Naive thymus-derived CD4-positive, alpha-beta T cell (primary cell): ENCODE measurements at regions not wholly inside any gene's neighbourhood (a gene's known extent, or its start where the extent isn't known, plus 50 kb on each side); places are given as distances from the start of the nearest gene placed in this dataset.

Experiments
- ATAC-seq: fragments of 150-1000 bp; cut with Tn5 transposase; 2 replicates; pipeline ENCODE4 v1.10.0; 2021; ENCODE audit warnings: mild to moderate bottlenecking, moderate library complexity
- CTCF ChIA-PET: fragments of 350-600 bp; sonication (Branson Sonifier 250); formaldehyde crosslinking; loops from one replicate; lab custom pipeline; 2021; ENCODE audit warnings: antibody characterized with exemption; lab: Charles Lee
- POLR2A ChIA-PET: fragments of 350-600 bp; sonication (Branson Sonifier 250); formaldehyde crosslinking; loops from one replicate; lab custom pipeline; 2021; ENCODE audit warnings: antibody characterized with exemption, inconsistent platforms; lab: Charles Lee
- DNase-seq, 9 donors: peaks; one replicate each; pipeline versions ENCODE4 v3.0.0 to v3.0.0-alpha.2; 2020 to 2022; ENCODE audit warnings: mixed read lengths in 1 of 9
- H3K27ac ChIP-seq: one replicate; pipeline ENCODE4 v1.7.0; 2013; ENCODE audit warnings: mild to moderate bottlenecking, low read depth, low read length, moderate library complexity
- H3K27me3 ChIP-seq, 2 donors: one replicate each; pipeline ENCODE4 v1.7.0; 2013; ENCODE audit warnings: low read length in 2 of 2, mild to moderate bottlenecking in 2 of 2, moderate library complexity in 2 of 2; ENCODE audit not compliant: control insufficient read depth in 2 of 2, insufficient read depth in 2 of 2
- H3K36me3 ChIP-seq, 3 experiments: 1 replicate in 2 of 3; 2 replicates in 1 of 3; pipeline ENCODE4 v1.7.0; 2013; ENCODE audit warnings: low read length in 3 of 3, mild to moderate bottlenecking in 3 of 3, moderate library complexity in 1 of 3; ENCODE audit not compliant: insufficient read depth in 3 of 3, control insufficient read depth in 2 of 3
- H3K4me1 ChIP-seq, 2 donors: one replicate each; pipeline ENCODE4 v1.7.0; 2013; ENCODE audit warnings: low read length in 2 of 2, mild to moderate bottlenecking in 2 of 2, moderate library complexity in 1 of 2; ENCODE audit not compliant: control insufficient read depth in 2 of 2, insufficient read depth in 2 of 2
- H3K4me3 ChIP-seq: 2 replicates; pipeline ENCODE4 v1.7.0; 2013; ENCODE audit warnings: mild to moderate bottlenecking, low read length
- H3K9me3 ChIP-seq, 3 experiments: 1 replicate in 2 of 3; 2 replicates in 1 of 3; pipeline ENCODE4 v1.7.0; 2013; ENCODE audit warnings: low read length in 3 of 3; ENCODE audit not compliant: control insufficient read depth in 2 of 3
- H3K27ac Mint-ChIP-seq, 9 donors: one replicate each; pipeline ENCODE4 v1.8.0; 2020 to 2022; ENCODE audit warnings: mixed read lengths in 9 of 9, mild to moderate bottlenecking in 8 of 9, moderate library complexity in 5 of 9, inconsistent platforms in 2 of 9
- H3K27me3 Mint-ChIP-seq, 5 donors: one replicate each; pipeline ENCODE4 v1.8.0; 2021 to 2022; ENCODE audit warnings: mixed read lengths in 5 of 5, mild to moderate bottlenecking in 1 of 5
- H3K36me3 Mint-ChIP-seq, 5 donors: one replicate each; pipeline ENCODE4 v1.8.0; 2020 to 2022; ENCODE audit warnings: mixed read lengths in 5 of 5, mild to moderate bottlenecking in 3 of 5, inconsistent platforms in 1 of 5
- H3K4me1 Mint-ChIP-seq, 7 donors: one replicate each; pipeline ENCODE4 v1.8.0; 2020 to 2022; ENCODE audit warnings: mixed read lengths in 7 of 7, mild to moderate bottlenecking in 3 of 7, inconsistent platforms in 1 of 7
- H3K4me3 Mint-ChIP-seq, 10 donors: one replicate each; pipeline ENCODE4 v1.8.0; 2020 to 2022; ENCODE audit warnings: mild to moderate bottlenecking in 10 of 10, mixed read lengths in 10 of 10, moderate library complexity in 6 of 10, inconsistent platforms in 2 of 10
- H3K9me3 Mint-ChIP-seq, 11 donors: one replicate each; pipeline ENCODE4 v1.8.0; 2020 to 2022; ENCODE audit warnings: mixed read lengths in 11 of 11, mild to moderate bottlenecking in 4 of 11, inconsistent platforms in 1 of 11, moderate library complexity in 1 of 11
- intact Hi-C, 2 donors: fragments of 100-400 bp; cut with micrococcal nuclease; formaldehyde crosslinking; loops; one replicate each; pipeline ENCODE4 v1.15.1; 2023

DNA sequence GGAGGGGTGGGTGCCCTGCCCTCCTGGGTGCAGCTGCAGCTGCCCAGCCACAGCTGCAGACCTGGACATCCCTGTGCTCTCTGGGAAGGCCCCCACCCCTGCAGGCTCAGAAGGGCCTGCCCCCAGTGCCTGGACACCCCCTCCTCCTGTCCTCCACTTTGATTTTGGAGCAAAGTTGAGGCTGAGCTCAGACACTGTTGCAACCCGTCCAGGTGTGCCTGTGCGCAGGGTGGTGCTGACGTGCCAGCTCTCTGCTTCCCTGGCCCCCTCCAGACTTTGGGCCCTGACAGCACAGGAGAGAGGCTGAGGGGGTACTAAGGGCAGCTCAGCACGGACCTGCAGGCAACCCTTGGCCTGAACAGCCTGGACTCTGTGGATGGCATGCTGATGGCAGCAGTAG lies 750.3 kb downstream of the ARAP2 start:
- peaks cover 0 to 7% (median 0%) of the 10 kb centered on the region in 11 donors for H3K9me3 Mint-ChIP-seq
- POLR2A ChIA-PET = no interaction called here
- Histone ChIP-seq H3K27me3 (no peaks in the 10 kb centered on the region), H3K4me3 (no peak overlapping the region), H3K36me3 (no peaks in the 10 kb centered on the region), H3K4me1 (no peaks in the 10 kb centered on the region), H3K9me3 (no peaks in the 10 kb centered on the region), H3K27ac (no peak overlapping the region)
- intact Hi-C loops = no loop called here
- no peaks in the 10 kb centered on the region for H3K36me3 Mint-ChIP-seq
- DNase-seq = no peak
- no peaks in the 10 kb centered on the region for H3K4me1 Mint-ChIP-seq
- no peak overlapping the region for H3K27ac Mint-ChIP-seq
- peak; percentile 26 for ATAC-seq
- no peaks in the 10 kb centered on the region for H3K27me3 Mint-ChIP-seq
- no peak overlapping the region for H3K4me3 Mint-ChIP-seq
- CTCF ChIA-PET = no interaction called here

GRCh38 chr4:35494955-35495354 lies 749.4 kb downstream of the ARAP2 start:
- ATAC-seq = no peak
- Mint-ChIP-seq H3K36me3 (no peaks in the 10 kb centered on the region), H3K9me3 (peaks cover 0 to 2% (median 0%) of the 10 kb centered on the region in 11 donors), H3K27me3 (no peaks in the 10 kb centered on the region), H3K4me3 (no peak overlapping the region), H3K4me1 (no peaks in the 10 kb centered on the region), H3K27ac (no peak overlapping the region)
- no peak overlapping the region for H3K4me3 ChIP-seq
- H3K9me3 ChIP-seq = no peaks in the 10 kb centered on the region
- ChIA-PET CTCF (no interaction called here), POLR2A (no interaction called here)
- no peaks in the 10 kb centered on the region for H3K27me3 ChIP-seq
- H3K4me1 ChIP-seq = no peaks in the 10 kb centered on the region
- intact Hi-C loops = no loop called here
- H3K36me3 ChIP-seq = no peaks in the 10 kb centered on the region
- no peak overlapping the region for H3K27ac ChIP-seq
- no peak for DNase-seq

DNA sequence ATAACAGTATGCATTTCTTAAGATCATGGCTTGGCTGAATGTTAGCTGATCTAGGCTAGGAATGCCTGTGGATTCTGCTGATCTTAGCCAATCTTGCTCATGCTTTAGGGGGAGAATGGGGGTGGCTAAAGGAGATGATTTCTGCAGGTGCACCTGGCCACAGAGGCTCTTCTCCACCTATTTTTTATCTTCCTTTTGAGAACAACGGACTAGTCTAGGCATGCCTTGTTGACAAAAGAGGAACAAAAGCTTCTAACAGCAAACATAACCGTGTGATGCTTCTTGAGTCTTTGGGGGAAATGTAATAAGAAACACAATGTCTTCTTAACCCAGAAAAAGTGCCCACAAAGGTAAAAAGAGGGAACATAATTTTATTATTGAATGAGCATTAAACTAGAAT lies 743.5 kb downstream of the ARAP2 start:
- POLR2A ChIA-PET = no interaction called here
- Mint-ChIP-seq H3K4me3 (no peak overlapping the region), H3K36me3 (no peaks in the 10 kb centered on the region), H3K27me3 (no peaks in the 10 kb centered on the region), H3K9me3 (peaks cover 0 to 9% (median 0%) of the 10 kb centered on the region in 11 donors), H3K4me1 (no peaks in the 10 kb centered on the region), H3K27ac (no peak overlapping the region)
- intact Hi-C loops = no loop called here
- no peaks in the 10 kb centered on the region for H3K36me3 ChIP-seq
- no peaks in the 10 kb centered on the region for H3K4me1 ChIP-seq
- CTCF ChIA-PET = no interaction called here
- DNase-seq (no peak), ATAC-seq (no peak)
- H3K9me3 ChIP-seq = no peaks in the 10 kb centered on the region
- no peaks in the 10 kb centered on the region for H3K27me3 ChIP-seq
- no peak overlapping the region for H3K27ac ChIP-seq
- H3K4me3 ChIP-seq = no peak overlapping the region

GRCh38 chr4:35503435-35503834 lies 740.9 kb downstream of the ARAP2 start:
- H3K27ac ChIP-seq = no peak overlapping the region
- H3K4me3 ChIP-seq = no peak overlapping the region
- no peaks in the 10 kb centered on the region for H3K9me3 ChIP-seq
- H3K4me1 ChIP-seq = no peaks in the 10 kb centered on the region
- ChIA-PET CTCF (interaction anchor here (0.7 kb wide), 1 partner anchor 186 kb away, joined by 3 read pairs; no protein-coding TSS in a partner anchor), POLR2A (interaction anchor here (0.5 kb wide), 1 partner anchor 450 kb away, joined by 4 read pairs; no protein-coding TSS in a partner anchor)
- no peaks in the 10 kb centered on the region for H3K36me3 Mint-ChIP-seq
- H3K4me1 Mint-ChIP-seq = no peaks in the 10 kb centered on the region
- no peak overlapping the region for H3K27ac Mint-ChIP-seq
- ATAC-seq = no peak
- H3K36me3 ChIP-seq = no peaks in the 10 kb centered on the region
- intact Hi-C loops = no loop called here
- no peaks in the 10 kb centered on the region for H3K27me3 ChIP-seq
- H3K27me3 Mint-ChIP-seq = no peaks in the 10 kb centered on the region
- H3K9me3 Mint-ChIP-seq = peaks cover 0 to 9% (median 0%) of the 10 kb centered on the region in 11 donors
- DNase-seq = no peak
- no peak overlapping the region for H3K4me3 Mint-ChIP-seq

DNA sequence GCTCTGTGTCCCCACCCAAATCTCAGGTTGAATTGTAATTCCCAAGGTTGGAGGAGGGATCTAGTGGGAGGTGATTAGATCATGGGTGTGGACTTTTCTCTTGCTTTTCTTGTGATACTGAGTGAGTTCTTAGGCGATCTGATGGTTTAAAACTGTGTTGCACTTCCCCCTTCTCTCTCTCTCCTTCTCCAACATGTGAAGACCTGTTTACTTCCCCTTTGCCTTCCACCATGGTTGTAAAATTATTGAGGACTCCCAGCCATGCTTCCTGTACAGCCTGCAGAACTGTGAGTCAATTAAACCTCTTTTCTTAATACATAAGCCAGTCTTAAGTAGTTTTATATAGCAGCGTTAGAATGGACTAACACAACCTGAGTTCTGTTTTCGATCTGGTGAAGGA lies 738.2 kb downstream of the ARAP2 start:
- Histone ChIP-seq H3K36me3 (no peaks in the 10 kb centered on the region), H3K4me3 (no peak overlapping the region), H3K27me3 (no peaks in the 10 kb centered on the region), H3K27ac (no peak overlapping the region), H3K4me1 (no peaks in the 10 kb centered on the region), H3K9me3 (no peaks in the 10 kb centered on the region)
- Mint-ChIP-seq H3K4me1 (no peaks in the 10 kb centered on the region), H3K27ac (no peak overlapping the region), H3K9me3 (peaks cover 0 to 9% (median 0%) of the 10 kb centered on the region in 11 donors), H3K27me3 (no peaks in the 10 kb centered on the region), H3K4me3 (no peak overlapping the region), H3K36me3 (no peaks in the 10 kb centered on the region)
- ChIA-PET CTCF (no interaction called here), POLR2A (no interaction called here)
- no peak for ATAC-seq
- DNase-seq = no peak
- intact Hi-C loops = no loop called here

GRCh38 chr4:35511851-35512250 lies 732.5 kb downstream of the ARAP2 start:
- Mint-ChIP-seq H3K27ac (no peak overlapping the region), H3K4me3 (no peak overlapping the region), H3K36me3 (no peaks in the 10 kb centered on the region), H3K4me1 (no peaks in the 10 kb centered on the region), H3K9me3 (peaks cover 0 to 6% (median 0%) of the 10 kb centered on the region in 11 donors), H3K27me3 (no peaks in the 10 kb centered on the region)
- Histone ChIP-seq H3K36me3 (no peaks in the 10 kb centered on the region), H3K27ac (no peak overlapping the region), H3K4me1 (no peaks in the 10 kb centered on the region), H3K4me3 (no peak overlapping the region), H3K27me3 (no peaks in the 10 kb centered on the region), H3K9me3 (no peaks in the 10 kb centered on the region)
- no peak for ATAC-seq
- intact Hi-C loops = no loop called here
- CTCF ChIA-PET = no interaction called here
- no peak for DNase-seq
- POLR2A ChIA-PET = no interaction called here

DNA sequence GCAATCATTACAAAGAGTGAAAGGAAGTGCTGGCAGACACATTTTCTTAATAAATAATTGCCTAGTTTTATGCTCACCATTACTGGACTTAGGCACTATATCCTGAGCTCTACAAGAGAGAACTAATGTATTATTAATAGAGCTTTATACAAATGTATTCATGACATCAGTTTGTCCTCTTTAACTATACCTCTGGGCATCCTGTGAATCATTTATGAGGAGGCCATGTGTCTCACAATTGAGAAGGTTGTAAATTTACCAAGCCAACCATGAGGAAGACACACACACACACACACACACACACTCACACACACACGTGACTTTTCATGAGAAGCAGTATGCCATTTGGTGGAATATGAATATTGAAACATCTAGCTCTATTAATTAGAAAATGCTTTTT lies 728.2 kb downstream of the ARAP2 start:
- intact Hi-C loops = no loop called here
- no peaks in the 10 kb centered on the region for H3K4me1 Mint-ChIP-seq
- Histone ChIP-seq H3K9me3 (no peaks in the 10 kb centered on the region), H3K36me3 (no peaks in the 10 kb centered on the region), H3K4me1 (no peaks in the 10 kb centered on the region), H3K27ac (no peak overlapping the region), H3K27me3 (no peaks in the 10 kb centered on the region), H3K4me3 (no peak overlapping the region)
- H3K27me3 Mint-ChIP-seq = no peaks in the 10 kb centered on the region
- ChIA-PET POLR2A (no interaction called here), CTCF (no interaction called here)
- DNase-seq (no peak), ATAC-seq (no peak)
- H3K27ac Mint-ChIP-seq = no peak overlapping the region
- H3K36me3 Mint-ChIP-seq = no peaks in the 10 kb centered on the region
- no peak overlapping the region for H3K4me3 Mint-ChIP-seq
- H3K9me3 Mint-ChIP-seq = peaks cover 0 to 9% (median 0%) of the 10 kb centered on the region in 11 donors
